ENCODE measurements at regions not wholly inside any gene's neighbourhood (a gene's known extent, or its start where the extent isn't known, plus 50 kb on each side); places are given as distances from the start of the nearest gene placed in this dataset.

DNA sequence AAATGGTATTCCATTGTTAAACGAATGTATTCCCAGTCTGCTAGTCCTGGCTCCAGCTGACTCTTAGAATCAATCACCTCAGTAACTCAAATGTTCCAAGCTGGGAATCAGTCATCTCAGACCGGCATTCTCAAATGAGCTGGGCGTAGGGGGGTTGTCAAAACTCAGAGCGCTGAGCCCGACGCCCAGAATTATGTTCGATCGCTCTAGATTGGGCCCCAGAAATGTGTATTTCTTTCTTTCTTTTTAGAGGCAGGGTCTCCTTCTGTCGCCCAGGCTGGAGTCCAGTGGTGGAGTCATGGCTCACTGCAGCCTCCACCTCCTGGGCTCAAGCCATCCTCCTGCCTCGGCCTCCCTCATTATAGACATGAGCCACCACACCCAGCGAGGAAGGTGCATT lies 99.3 kb upstream of the IGF1R start:
- no peak for TF ChIP-seq EGR1 (IDR thresholded peaks at IDR 0.05; ENCODE audit: low read depth)
- no peak for TF ChIP-seq POLR2AphosphoS5 (IDR thresholded peaks at IDR 0.05; ENCODE audit: low read depth, low read length)
- no peak for TF ChIP-seq EZH2 (IDR thresholded peaks at IDR 0.05)
- no peak for TF ChIP-seq RAD21 (IDR thresholded peaks at IDR 0.05; ENCODE audit: low read depth)
